ENCODE measurements at regions not wholly inside any gene's neighbourhood (a gene's known extent, or its start where the extent isn't known, plus 50 kb on each side); places are given as distances from the start of the nearest gene placed in this dataset.
"Not testable (repeated sequence)": the region's sequence is repeated elsewhere in the genome, so short reads cannot be mapped to it uniquely, and the experiment has no call there.

DNA sequence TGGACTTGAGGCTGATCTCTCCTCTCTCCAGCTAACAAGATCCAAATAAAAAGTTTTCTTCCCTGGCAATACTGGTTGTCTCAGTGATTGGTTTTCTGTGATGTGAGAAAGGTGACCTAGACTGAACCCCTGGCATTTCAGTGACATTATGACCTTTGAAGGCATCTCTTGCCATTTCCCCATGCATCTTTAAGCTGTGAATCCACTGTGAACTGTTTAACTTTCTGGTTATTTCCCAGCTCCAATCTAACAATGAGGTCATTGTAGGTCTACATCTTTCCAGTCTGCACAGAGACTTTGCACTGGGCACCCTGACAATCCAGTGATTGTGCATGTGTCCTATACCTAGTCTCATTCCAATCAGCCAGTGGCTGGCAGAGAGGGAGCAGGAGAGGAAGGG lies 155.9 kb upstream of the NUDT4 start:
- DNase-seq = no peak

DNA sequence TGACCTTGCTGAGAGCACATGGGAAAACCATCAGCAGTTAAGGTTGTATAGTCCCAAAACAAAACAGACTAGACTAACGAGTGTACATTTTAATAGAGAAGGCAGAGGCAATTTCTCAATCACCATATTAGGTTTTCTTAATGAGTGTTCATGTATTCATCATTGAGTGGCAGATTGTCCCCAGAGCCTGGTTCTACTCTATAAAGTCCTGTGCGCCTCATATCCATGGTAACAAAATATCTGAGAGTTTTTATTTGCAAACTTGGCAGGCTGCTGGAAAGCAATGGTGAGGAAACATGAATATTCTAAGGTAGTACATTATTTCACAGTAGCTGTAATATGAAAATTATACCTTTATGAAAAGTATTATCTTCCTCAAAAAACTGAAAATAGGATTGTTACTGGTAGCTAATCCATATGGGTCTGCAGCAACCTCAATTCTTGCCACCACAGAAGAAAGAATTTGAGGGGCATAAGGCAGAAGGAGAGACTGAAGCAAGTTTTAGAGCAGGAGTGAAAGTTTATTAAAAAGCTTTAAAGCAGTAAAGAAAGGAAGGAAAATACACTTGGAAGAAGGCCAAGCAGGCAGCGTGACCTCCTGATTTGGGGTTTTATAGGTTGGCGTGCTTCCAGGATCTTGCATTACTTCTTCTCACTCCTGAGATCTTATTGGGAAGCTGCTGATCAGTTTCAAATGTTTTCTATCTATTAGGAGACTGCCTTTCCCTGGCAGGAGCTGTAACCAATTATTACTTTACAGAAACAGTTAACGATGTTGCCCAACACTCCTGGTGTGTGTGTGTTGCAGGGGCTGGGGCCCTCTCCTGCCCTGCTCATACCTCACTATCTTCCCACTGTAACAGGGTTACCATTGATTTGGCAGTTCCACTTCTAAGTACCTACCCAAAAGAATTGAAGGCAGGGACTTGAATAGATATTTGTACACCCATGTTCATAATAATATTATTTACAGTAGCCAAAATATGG lies 154.0 kb upstream of the NUDT4 start:
- peak; percentile 30 for DNase-seq

DNA sequence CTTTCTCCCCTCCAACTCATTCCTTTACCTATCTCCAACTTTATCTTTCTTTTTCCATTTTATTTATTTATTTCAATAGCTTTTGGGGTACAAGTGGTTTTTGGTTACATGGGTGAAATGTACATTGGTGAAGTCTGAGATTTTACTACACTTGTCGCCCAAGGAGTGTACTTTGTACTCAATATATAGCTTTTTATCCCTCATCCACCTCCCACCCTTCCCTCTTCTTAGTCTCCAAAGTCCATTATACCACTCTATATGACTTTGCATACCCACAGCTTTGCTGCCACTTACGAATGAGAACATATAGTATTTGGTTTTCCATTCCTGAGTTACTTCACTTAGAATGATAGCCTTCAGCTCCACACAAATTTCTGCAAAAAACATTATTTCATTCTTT lies 152.6 kb upstream of the NUDT4 start:
- no peak for DNase-seq

GRCh38 chr12:93226361-93226760 lies 151.4 kb upstream of the NUDT4 start:
- no peak for DNase-seq

DNA sequence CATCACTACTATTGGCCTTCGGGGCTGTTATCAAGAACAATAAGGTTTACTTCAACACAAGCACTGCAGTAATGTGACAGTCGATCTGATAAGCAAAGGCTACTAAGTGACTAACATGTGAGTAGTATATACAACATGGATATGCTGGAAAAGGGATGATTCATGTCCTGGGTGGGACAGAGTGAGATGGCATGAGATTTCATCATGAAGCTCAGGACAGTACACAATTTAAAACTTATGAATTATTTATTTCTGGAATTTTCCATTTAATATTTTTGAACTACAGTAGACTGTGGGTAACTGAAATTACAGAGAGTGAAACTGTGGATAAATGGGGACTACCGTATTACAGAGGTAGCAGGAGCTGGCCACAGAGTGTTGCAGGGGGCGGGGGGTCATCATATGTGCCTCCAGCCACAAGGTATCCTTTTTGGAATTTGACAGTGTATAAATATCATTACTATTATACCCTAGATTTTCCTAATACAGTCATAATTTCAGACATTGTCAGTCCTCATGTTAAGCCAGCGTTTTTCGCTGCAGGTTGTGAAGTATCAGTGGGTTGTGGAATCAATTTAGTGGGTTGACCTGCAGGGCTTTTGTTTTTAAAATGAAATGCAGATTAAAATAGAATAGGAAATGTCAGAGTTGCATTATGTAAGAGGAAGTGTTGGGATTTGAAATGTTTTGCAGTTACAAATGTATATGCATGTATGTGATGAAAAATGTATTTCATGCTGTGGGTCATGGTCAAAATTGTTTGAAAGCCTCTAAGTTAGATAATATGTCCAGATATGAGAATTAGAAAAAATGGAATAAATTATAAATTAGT lies 148.0 kb upstream of the NUDT4 start:
- DNase-seq = peak; percentile 89

DNA sequence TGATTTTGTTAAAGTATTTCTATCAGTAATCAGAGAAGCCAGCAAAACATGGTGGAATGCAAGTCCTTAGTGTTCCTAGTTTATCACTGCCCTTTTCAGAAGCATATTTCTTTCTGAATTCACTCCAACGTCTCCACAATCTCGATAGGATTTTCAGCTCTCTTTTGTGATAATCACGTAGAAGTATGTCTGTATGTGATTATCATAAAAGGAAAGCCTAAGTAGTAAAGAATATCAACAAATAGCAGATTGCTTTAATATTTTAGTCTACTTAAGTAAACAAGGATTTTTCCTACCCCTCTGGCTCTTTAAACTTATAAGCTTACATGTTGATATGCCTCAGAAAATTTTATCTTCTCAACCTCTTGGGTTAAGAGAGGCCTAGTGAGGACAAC lies 147.4 kb upstream of the NUDT4 start:
- DNase-seq = no peak

DNA sequence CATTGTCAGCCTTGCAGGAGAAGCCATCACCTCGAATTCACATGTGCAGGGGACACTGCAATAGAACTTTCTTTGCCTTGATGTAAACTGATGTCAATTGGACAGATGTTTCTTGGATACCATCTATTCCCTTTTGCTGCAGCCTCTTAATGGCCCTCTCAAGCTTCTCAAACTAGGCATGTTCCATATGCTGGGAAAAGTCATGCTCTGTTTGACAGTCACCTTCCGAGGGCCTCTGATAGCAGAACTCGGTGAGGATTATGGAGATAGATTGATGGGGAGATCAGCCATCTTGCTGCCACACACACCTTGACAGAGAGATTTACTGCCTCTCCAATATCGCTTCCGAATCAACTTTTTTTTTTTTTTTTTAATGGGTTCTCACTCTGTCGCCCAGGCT lies 145.8 kb upstream of the NUDT4 start:
- DNase-seq = no peak

DNA sequence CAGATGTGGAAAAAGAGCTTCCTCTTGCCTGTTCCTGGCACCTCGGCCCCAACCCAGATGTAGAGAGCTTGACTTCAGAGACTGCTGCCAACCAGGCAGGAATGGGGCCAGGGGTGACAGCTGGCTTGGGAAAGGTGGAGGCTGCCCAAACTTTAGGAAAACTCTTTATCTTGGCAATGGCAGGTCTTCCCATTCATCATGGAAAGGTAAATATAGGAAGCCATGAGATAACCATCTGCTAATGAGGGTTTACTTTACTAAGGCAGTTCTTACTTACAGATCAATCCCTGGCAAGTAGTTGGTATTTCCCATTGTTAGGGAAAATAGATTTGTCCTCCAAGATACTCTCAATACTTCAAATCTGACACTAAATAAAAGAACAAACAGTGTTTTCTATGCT lies 143.1 kb upstream of the NUDT4 start:
- no peak for DNase-seq

DNA sequence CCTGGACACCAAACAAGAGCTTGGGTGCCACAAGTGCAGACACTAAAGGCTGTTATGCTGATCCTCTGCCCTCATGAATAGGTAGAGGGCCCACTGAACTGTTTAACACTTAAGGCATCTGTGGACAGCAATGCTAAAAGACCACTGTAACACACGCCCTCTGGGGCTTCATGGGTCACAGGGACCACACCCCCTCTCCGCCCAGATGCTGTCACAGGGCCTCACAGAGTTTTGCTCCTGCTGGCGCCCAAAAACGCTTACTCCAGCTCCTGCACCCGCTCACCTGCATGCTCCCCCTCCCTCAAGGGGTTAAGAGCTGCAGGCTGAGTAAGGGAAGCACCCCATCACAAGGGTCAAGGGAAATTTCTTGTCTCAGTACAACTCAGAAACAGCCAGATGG lies 141.8 kb upstream of the NUDT4 start:
- DNase-seq = no peak

GRCh38 chr12:93237235-93237915 lies 140.3 kb upstream of the NUDT4 start:
- DNase-seq = no peak

DNA sequence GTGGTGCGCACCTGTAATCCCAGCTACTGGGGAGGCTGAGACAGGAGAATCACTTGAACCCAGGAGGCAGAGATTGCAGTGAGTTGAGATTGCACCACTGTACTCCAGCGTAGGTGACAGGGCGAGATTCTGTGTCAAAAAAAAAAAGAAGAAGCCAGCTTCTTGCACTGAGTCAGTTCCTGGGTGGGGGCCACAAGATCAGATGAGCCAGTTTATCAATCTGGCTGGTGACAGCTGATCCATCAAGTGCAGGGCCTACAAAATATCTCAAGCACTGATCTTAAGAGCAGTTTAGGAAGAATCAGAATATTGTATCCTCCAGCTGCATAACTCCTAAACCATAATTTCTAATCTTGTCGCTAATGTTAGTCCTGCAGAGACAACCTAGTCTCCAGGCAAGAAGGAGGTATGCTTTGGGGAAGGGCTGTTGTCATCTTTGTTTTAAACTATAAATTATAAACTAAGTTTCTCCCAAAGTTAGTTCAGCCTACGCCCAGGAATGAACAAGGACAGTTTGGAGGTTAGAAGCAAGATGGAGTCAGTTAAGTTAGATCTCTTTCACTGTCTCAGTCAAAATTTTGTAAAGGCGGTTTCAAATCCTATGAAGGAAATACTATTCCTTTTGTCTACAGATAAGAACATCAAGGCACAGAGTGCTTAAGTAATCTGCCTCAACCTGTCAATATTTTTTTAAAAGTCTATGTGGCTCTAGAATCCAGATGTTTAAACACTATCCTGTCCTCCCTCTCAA lies 139.0 kb upstream of the NUDT4 start:
- DNase-seq = not testable (repeated sequence)

DNA sequence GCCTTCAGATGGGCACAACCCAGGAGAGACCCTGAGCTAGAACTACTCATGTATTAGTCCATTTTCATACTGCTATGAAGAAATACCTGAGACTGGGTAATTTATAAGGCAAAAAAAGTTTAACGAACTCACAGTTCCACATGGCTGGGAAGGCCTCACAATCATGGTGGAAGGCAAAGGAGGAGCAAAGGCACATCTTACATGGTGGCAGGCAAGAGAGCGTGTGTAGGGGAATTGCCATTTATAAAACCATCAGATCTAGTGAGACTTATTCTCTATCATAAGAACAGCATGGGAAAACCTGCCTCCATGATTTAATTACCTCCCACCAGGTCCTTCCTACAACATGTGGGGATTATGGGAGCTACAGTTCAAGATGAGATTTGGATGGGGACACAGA lies 137.9 kb upstream of the NUDT4 start:
- not testable (repeated sequence) for DNase-seq

- DNase-seq = no peak
Observed at GRCh38 chr12:93242154-93242972, 135.4 kb upstream of the NUDT4 start.

GRCh38 chr12:93243382-93243688 lies 134.4 kb upstream of the NUDT4 start:
- DNase-seq = no peak

DNA sequence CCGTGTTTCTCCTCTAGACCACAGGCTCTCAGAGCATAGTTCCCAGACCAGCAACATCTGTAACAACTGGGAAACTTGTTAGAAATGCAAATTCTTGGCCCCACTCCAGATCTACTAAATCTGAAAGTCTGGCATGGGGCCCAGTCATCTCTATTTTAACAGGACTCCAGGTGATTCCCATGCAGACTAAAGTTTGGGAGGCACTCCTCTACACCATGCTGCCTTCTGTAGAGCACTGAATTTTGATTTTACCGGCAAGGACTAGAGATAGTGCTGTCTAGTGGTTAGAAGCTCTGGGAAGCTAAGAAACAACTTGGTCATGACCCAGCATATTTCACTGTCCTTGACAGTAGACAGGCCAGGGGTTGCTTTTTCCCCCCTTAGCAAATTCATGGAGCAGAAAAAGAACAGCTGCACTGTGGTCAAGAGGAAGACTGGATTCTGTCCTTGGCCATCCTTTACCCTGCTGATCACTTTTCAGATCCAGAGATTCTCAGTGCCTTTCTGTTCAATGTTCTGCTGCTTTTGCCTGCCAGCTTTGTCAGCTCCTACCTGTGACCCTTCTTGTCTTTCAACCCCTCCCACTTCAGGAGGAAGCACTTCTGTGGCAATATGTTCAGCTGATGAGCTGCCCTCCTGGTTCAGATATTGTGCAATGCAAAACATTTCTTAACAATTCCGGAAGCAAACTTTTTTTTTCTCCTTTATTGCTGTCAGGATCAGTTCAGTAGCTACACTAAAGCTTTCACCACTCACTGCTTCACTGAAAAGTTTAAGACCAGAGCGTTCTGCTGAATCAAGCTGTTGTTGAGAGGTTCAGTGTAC lies 133.8 kb upstream of the NUDT4 start:
- peak; percentile 71 for DNase-seq

- DNase-seq = no peak
Observed at GRCh38 chr12:93244514-93245077, 133.1 kb upstream of the NUDT4 start.

DNA sequence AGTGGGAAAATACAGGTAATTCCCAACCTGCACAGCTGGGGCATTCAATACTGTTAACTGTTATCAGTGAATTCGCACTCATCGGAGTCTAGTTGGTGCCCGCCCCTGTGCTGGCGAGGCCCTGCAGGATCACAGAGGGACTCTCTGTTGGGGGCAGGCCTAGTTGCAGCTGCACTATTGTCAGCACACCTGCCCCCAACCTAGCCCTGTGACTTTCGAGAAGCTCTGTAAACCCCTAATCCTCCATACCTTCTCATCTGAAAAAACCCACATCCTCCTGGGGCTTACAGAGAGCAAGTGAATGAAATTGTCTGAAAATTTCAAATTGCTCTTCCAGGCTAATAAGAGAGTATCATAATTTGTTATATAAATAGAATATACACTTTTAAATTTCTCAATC lies 132.2 kb upstream of the NUDT4 start:
- no peak for DNase-seq

GRCh38 chr12:93247313-93247991 lies 130.3 kb upstream of the NUDT4 start:
- DNase-seq = peak; percentile 22

- DNase-seq = no peak
Observed at GRCh38 chr12:93252221-93252620, 125.5 kb upstream of the NUDT4 start.

- DNase-seq = no peak
Observed at GRCh38 chr12:93254911-93255310, 122.8 kb upstream of the NUDT4 start.

All from fibroblast of upper back skin (primary cell).